K562 (cell line): ENCODE measurements at regions not wholly inside any gene's neighbourhood (a gene's known extent, or its start where the extent isn't known, plus 50 kb on each side); places are given as distances from the start of the nearest gene placed in this dataset.
A peak's percentile ranks its signal among the peaks of the same experiment; 100 is the strongest.

ENCODE experiments used
- ATAC-seq: fragments of 200-7000 bp; cut with Tn5 transposase; 3 replicates; pipeline ENCODE4 v1.9.1; 2020; ENCODE audit warnings: moderate library complexity
- BruUV-seq: library from RNA; stranded (reverse); fragments of 400-500 nt; replicated peaks from 2 replicates; lab custom pipeline; 2021; lab: Mats Ljungman, UMichigan
- CTCF ChIA-PET: fragments of 300-600 bp; formaldehyde crosslinking; extraction: SDS; loops from one replicate; lab custom pipeline; 2021; ENCODE audit warnings: low intra/inter-chr PET ratio; lab: Yijun Ruan, JAX
- POLR2A ChIA-PET: fragments of 300-600, 350-650 bp; sonication (Branson Sonifier 250); formaldehyde crosslinking; extraction: SDS; loops from one replicate; lab custom pipeline; 2021; ENCODE audit warnings: antibody characterized with exemption, inconsistent platforms; lab: Yijun Ruan, JAX
- DNase-seq, 4 experiments: peaks; one replicate each; pipeline versions ENCODE4 v3.0.0 to v3.0.0-alpha.2; 2011 to 2018; ENCODE audit warnings: low spot score in 3 of 4, mixed read lengths in 3 of 4; ENCODE audit errors: extremely low read depth in 1 of 4
- FAIRE-seq: peaks from 2 replicates; lab custom pipeline; 2011; peaks lifted over from hg19 to GRCh38; lab: Jason Lieb, UNC
- H2AFZ ChIP-seq: 2 replicates; pipeline ENCODE4 v1.6.0; 2011; ENCODE audit warnings: low read depth, low read length, control low read depth, inconsistent platforms
- H3K27ac ChIP-seq: fragments of 200-600 bp; 3 replicates; pipeline ENCODE4 v1.8.0; 2011; ENCODE audit warnings: low read depth, mild to moderate bottlenecking, control low read depth, inconsistent platforms, low read length, moderate library complexity, mixed read lengths; ENCODE audit errors: extremely low read depth
- H3K27me3 ChIP-seq, 2 experiments: fragments of 300-600 bp in 1 of 2; 2 replicates in 1 of 2; 3 replicates in 1 of 2; pipeline versions ENCODE4 v1.6.0 to v1.8.0; 2011; ENCODE audit warnings: inconsistent platforms in 2 of 2, low read length in 2 of 2, mild to moderate bottlenecking in 1 of 2, mixed read lengths in 1 of 2, moderate library complexity in 1 of 2; ENCODE audit not compliant: control insufficient read depth in 2 of 2, insufficient read depth in 2 of 2
- H3K36me3 ChIP-seq: fragments of 300-600 bp; 3 replicates; pipeline ENCODE4 v1.8.0; 2011; ENCODE audit warnings: mild to moderate bottlenecking, low read length, inconsistent platforms; ENCODE audit not compliant: control insufficient read depth, insufficient read depth
- H3K4me1 ChIP-seq, 2 experiments: fragments of 200-600 bp in 1 of 2; replicated peaks in 1 of 2; 2 replicates in 1 of 2; 3 replicates in 1 of 2; pipeline versions ENCODE4 v1.5.1 to v1.8.0; 2011; ENCODE audit warnings: inconsistent platforms in 2 of 2, low read length in 2 of 2, mild to moderate bottlenecking in 1 of 2, mixed read lengths in 1 of 2, moderate library complexity in 1 of 2; ENCODE audit not compliant: control insufficient read depth in 2 of 2, insufficient read depth in 2 of 2
- H3K4me2 ChIP-seq: 2 replicates; pipeline ENCODE4 v1.6.1; 2011; ENCODE audit warnings: low read length, control low read depth, inconsistent platforms, mixed read lengths; ENCODE audit not compliant: insufficient read depth
- H3K4me3 ChIP-seq: fragments of 200-600 bp; sonication (generic), shearing (Covaris generic); 2 replicates; pipeline ENCODE4 v1.5.1; 2016; ENCODE audit warnings: control low read depth, inconsistent platforms
- H3K79me2 ChIP-seq: fragments of 200-600 bp; 3 replicates; pipeline ENCODE4 v1.8.0; 2011; ENCODE audit warnings: low read length, inconsistent platforms; ENCODE audit not compliant: control insufficient read depth, insufficient read depth
- H3K9ac ChIP-seq, 2 experiments: 2 replicates each; pipeline versions ENCODE4 v1.6.0 to v1.6.1; 2011; ENCODE audit warnings: low read depth in 2 of 2, low read length in 2 of 2, control low read depth in 1 of 2, inconsistent platforms in 1 of 2, mild to moderate bottlenecking in 1 of 2, mixed read lengths in 1 of 2; ENCODE audit not compliant: insufficient read depth in 1 of 2
- H3K9me1 ChIP-seq: one replicate; pipeline ENCODE4 v1.6.0; 2011; ENCODE audit warnings: inconsistent platforms, mild to moderate bottlenecking, low read length, moderate library complexity; ENCODE audit not compliant: control insufficient read depth, insufficient read depth
- H3K9me3 ChIP-seq: replicated peaks from 2 replicates; pipeline ENCODE4 v1.5.1; 2011; ENCODE audit warnings: low read depth, low read length, inconsistent platforms; ENCODE audit not compliant: control insufficient read depth, insufficient read depth
- H4K20me1 ChIP-seq: replicated peaks from 2 replicates; pipeline ENCODE4 v1.6.1; 2011; ENCODE audit warnings: low read length, inconsistent platforms, mixed read lengths; ENCODE audit not compliant: control insufficient read depth, insufficient read depth
- CTBP1 ChIP-seq: fragments of 450-650 bp; IDR thresholded peaks from 2 replicates; pipeline ENCODE4 v1.6.1; 2016; ENCODE audit warnings: borderline replicate concordance
- ILF3 ChIP-seq: fragments of 450-650 bp; IDR thresholded peaks from 2 replicates; pipeline ENCODE4 v1.6.1; 2018; ENCODE audit warnings: antibody characterized with exemption, mild to moderate bottlenecking, moderate library complexity, borderline replicate concordance
- MCM2 ChIP-seq: fragments of 450-650 bp; IDR thresholded peaks from 2 replicates; pipeline ENCODE4 v1.6.1; 2017; ENCODE audit warnings: low read depth, mild to moderate bottlenecking
- NFYB ChIP-seq: IDR thresholded peaks from 2 replicates; pipeline ENCODE4 v1.6.1; 2011; ENCODE audit warnings: mild to moderate bottlenecking, moderate library complexity; ENCODE audit not compliant: insufficient read length; ENCODE audit errors: extremely low read depth
- NR2C1 ChIP-seq, 2 experiments: fragments of 450-650 bp; IDR thresholded peaks; 2 replicates each; pipeline ENCODE4 v1.6.1; 2017; ENCODE audit warnings: mild to moderate bottlenecking in 2 of 2, antibody characterized with exemption in 1 of 2, inconsistent platforms in 1 of 2, missing compliant biosample characterization in 1 of 2, missing genetic modification characterization in 1 of 2
- NRF1 ChIP-seq, 2 experiments: fragments of 450-650 bp; IDR thresholded peaks in 1 of 2; conservative IDR thresholded peaks in 1 of 2; 2 replicates each; pipeline ENCODE4 v1.6.1; 2014; ENCODE audit warnings: mild to moderate bottlenecking in 2 of 2
- OTX1 ChIP-seq: fragments of 450-650 bp; formaldehyde crosslinking; IDR thresholded peaks from 2 replicates; pipeline ENCODE4 v1.4.0; 2022; ENCODE audit warnings: mild to moderate bottlenecking
- PML ChIP-seq: IDR thresholded peaks from 2 replicates; pipeline ENCODE4 v1.6.1; 2012; ENCODE audit warnings: low read length, inconsistent platforms
- RBM15 ChIP-seq: fragments of 200-400 bp; formaldehyde crosslinking; IDR thresholded peaks from 2 replicates; pipeline ENCODE4 v1.6.1; 2018; ENCODE audit warnings: mild to moderate bottlenecking, low read length, moderate library complexity; ENCODE audit not compliant: insufficient read depth
- WGBS: fragments of 100-300 bp; shearing (Covaris generic); methylation state at CpG from one replicate; pipeline ENCODE4 v1.1.6; 2016; ENCODE audit warnings: low coverage, mixed read lengths; ENCODE audit not compliant: insufficient coverage; ENCODE audit errors: missing lambda C conversion rate; 5-methylcytosine and 5-hydroxymethylcytosine counted together
- in situ Hi-C: fragments of 300-500 bp; cut with MboI; formaldehyde crosslinking; loops from 4 replicates; pipeline ENCODE4 v1.15.0; 2018; ENCODE audit warnings: inconsistent platforms, mixed read lengths
- intact Hi-C: fragments of 100-400 bp; cut with micrococcal nuclease; formaldehyde crosslinking; loops from 2 replicates; pipeline ENCODE4 v1.14.2; 2022
- TF ChIP-seq, protein P1 (sequence below): sonication (generic); formaldehyde crosslinking; IDR thresholded peaks from 2 replicates; pipeline ENCODE4 v1.8.0; 2022; ENCODE audit warnings: missing genetic modification reagents, mild to moderate bottlenecking, borderline replicate concordance
- TF ChIP-seq, protein P2 (sequence below): sonication (generic); formaldehyde crosslinking; IDR thresholded peaks from 2 replicates; pipeline ENCODE4 v1.8.0; 2022; ENCODE audit warnings: mild to moderate bottlenecking, missing genetic modification reagents
- TF ChIP-seq, protein P3 (sequence below): fragments of 450-650 bp; IDR thresholded peaks from 2 replicates; pipeline ENCODE4 v1.6.1; 2016; ENCODE audit warnings: antibody characterized with exemption

DNA sequence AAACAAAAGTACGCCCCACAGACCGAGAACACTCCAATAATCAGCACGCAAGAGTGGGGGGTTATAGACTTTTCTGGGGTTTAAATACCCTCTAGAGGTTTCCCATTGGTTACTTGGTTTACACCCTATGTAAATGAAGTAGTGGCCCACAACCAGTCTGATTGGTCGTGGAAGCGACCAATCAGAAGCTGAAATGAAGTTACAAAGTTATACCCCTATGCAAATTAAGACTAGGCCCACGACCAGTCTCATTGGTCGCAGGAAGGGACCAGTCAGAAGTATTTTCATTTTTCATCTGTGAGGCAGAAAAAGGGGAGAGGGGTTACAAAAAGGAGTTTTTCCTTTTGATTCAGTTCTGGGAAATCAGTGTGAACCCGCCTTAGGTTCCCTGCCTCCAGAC, 55.3 kb upstream of the YWHAQ start:
- TF ChIP-seq NFYB, result peak; percentile 27
- TF ChIP-seq, protein P1, sequence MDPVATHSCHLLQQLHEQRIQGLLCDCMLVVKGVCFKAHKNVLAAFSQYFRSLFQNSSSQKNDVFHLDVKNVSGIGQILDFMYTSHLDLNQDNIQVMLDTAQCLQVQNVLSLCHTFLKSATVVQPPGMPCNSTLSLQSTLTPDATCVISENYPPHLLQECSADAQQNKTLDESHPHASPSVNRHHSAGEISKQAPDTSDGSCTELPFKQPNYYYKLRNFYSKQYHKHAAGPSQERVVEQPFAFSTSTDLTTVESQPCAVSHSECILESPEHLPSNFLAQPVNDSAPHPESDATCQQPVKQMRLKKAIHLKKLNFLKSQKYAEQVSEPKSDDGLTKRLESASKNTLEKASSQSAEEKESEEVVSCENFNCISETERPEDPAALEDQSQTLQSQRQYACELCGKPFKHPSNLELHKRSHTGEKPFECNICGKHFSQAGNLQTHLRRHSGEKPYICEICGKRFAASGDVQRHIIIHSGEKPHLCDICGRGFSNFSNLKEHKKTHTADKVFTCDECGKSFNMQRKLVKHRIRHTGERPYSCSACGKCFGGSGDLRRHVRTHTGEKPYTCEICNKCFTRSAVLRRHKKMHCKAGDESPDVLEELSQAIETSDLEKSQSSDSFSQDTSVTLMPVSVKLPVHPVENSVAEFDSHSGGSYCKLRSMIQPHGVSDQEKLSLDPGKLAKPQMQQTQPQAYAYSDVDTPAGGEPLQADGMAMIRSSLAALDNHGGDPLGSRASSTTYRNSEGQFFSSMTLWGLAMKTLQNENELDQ, result no peak
- H3K4me1 ChIP-seq, result peaks cover 0 to 10% of the 10 kb centered on the region in 2 experiments; a peak in 3 of 5 replicates
- H3K36me3 ChIP-seq, result no peaks in the 10 kb centered on the region
- no peaks in the 10 kb centered on the region for H3K27me3 ChIP-seq
- H3K9me3 ChIP-seq, result no peaks in the 10 kb centered on the region
- H4K20me1 ChIP-seq, result no peaks in the 10 kb centered on the region
- FAIRE-seq, result peak; percentile 42
- DNase-seq, result peak in 2 of 4 experiments; percentile 51 to 75
- H3K9me1 ChIP-seq, result no peaks in the 10 kb centered on the region
- WGBS, result 71% methylated on average over 8 of the region's 8 CpGs
- in situ Hi-C loops, result no loop called here
- peak overlapping the region; percentile 49; the same call in 1 of the 2 replicates for H2AFZ ChIP-seq
- H3K4me3 ChIP-seq, result no peak overlapping the region
- no peak overlapping the region for H3K27ac ChIP-seq
- ATAC-seq, result peak; percentile 90
- BruUV-seq, result no TSS peak
- H3K9ac ChIP-seq, result no peak overlapping the region
- CTCF ChIA-PET, result no interaction called here
- no peak overlapping the region for H3K4me2 ChIP-seq
- POLR2A ChIA-PET, result interaction anchor here (1.0 kb wide), 1 partner anchor 21 kb away, joined by 4 read pairs; no protein-coding TSS in a partner anchor
- intact Hi-C loops, result loop anchor here (5.0 kb wide), 1 partner anchor 49 kb away; no protein-coding TSS in a partner anchor
- no peaks in the 10 kb centered on the region for H3K79me2 ChIP-seq

- Histone ChIP-seq H3K36me3 (no peaks in the 10 kb centered on the region), H3K4me2 (no peak overlapping the region), H3K9me3 (no peaks in the 10 kb centered on the region), H2AFZ (peak overlapping the region; percentile 59), H4K20me1 (no peaks in the 10 kb centered on the region), H3K4me3 (no peak overlapping the region), H3K4me1 (peaks cover 22% of the 10 kb centered on the region in 2 experiments; a peak in 4 of 5 replicates), H3K9me1 (no peaks in the 10 kb centered on the region), H3K27ac (no peak overlapping the region), H3K79me2 (no peaks in the 10 kb centered on the region), H3K9ac (peak overlapping the region in 1 of 2 experiments; percentile 68; a peak in 1 of 4 replicates), H3K27me3 (no peaks in the 10 kb centered on the region)
- BruUV-seq, result no TSS peak
- WGBS, result 77% methylated on average over 7 of the region's 7 CpGs
- in situ Hi-C loops, result no loop called here
- CTCF ChIA-PET, result no interaction called here
- POLR2A ChIA-PET, result interaction anchor here (0.5 to 0.6 kb wide), 2 partner anchors 15 to 33 kb away, joined by 3 read pairs; no protein-coding TSS in a partner anchor
- ATAC-seq (no peak), DNase-seq (no peak), FAIRE-seq (no peak)
- intact Hi-C loops, result no loop called here
- TF ChIP-seq NRF1 (conservative IDR thresholded peaks at IDR 0.05 in 1 of 2, IDR thresholded peaks at IDR 0.05 in 1 of 2), result no peak
- TF ChIP-seq NR2C1 (IDR thresholded peaks at IDR 0.05), result no peak
- no peak for TF ChIP-seq NR2C1 (tag; IDR thresholded peaks at IDR 0.05)
- TF ChIP-seq MCM2, result no peak
- no peak for TF ChIP-seq ILF3
- no peak for TF ChIP-seq OTX1 (CRISPR knock-in tag)
- no peak for TF ChIP-seq CTBP1
- TF ChIP-seq, protein P2, sequence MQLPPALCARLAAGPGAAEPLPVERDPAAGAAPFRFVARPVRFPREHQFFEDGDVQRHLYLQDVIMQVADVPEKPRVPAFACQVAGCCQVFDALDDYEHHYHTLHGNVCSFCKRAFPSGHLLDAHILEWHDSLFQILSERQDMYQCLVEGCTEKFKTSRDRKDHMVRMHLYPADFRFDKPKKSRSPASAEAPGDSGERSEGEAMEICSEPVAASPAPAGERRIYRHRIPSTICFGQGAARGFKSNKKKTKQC (CRISPR knock-in tag), result no peak
- TF ChIP-seq, protein P3, sequence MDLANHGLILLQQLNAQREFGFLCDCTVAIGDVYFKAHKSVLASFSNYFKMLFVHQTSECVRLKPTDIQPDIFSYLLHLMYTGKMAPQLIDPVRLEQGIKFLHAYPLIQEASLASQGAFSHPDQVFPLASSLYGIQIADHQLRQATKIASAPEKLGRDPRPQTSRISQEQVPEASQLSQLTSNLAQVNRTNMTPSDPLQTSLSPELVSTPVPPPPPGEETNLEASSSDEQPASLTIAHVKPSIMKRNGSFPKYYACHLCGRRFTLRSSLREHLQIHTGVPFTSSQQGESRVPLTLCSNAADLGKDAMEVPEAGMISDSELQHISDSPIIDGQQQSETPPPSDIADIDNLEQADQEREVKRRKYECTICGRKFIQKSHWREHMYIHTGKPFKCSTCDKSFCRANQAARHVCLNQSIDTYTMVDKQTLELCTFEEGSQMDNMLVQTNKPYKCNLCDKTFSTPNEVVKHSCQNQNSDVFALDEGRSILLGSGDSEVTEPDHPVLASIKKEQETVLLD, result no peak
- TF ChIP-seq RBM15, result no peak
- no peak for TF ChIP-seq PML
Observed at GRCh38 chr2:9690252-9690651, 59.5 kb upstream of the YWHAQ start.
